Fibroblast of lung (primary cell): ENCODE measurements at regions not wholly inside any gene's neighbourhood (a gene's known extent, or its start where the extent isn't known, plus 50 kb on each side); places are given as distances from the start of the nearest gene placed in this dataset.

ENCODE experiments used
- EZH2 ChIP-seq: IDR thresholded peaks from 2 replicates; pipeline ENCODE4 v1.5.1; 2012; ENCODE audit warnings: low read length, control low read depth, mild to moderate bottlenecking; ENCODE audit errors: missing control alignments
- TF ChIP-seq, protein P1 (sequence below), 2 donors: IDR thresholded peaks in 1 of 2; conservative IDR thresholded peaks in 1 of 2; 1 replicate in 1 of 2; 2 replicates in 1 of 2; pipeline ENCODE4 v1.5.1; 2011 to 2012; ENCODE audit warnings: low read length in 2 of 2, control low read depth in 1 of 2, inconsistent platforms in 1 of 2, low read depth in 1 of 2, mild to moderate bottlenecking in 1 of 2

DNA sequence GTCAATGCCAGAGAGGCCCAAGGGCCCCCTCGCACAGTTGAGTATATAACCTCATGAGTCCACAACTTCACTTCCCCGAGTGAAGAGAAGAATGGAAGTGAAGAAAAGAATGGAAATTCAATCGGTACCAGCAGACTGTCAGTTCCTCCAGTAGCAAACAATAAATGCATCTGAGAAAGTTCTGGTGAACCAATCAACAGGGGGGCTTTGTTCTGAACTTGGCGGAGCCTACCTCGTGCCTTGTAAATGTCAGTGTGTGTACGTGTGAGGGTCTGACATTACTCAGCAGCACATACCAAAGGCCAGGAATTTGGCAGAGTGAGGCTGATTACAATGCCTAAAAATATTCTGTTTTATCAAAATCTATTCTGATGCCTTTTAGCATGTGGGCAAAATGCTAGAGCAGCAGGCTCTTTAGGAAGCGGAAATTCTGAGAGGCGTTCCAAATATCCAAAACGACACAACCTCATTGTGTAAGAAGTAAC is 238.5 kb downstream of the LTN1 start:
- no peak for TF ChIP-seq EZH2
- TF ChIP-seq, protein P1, sequence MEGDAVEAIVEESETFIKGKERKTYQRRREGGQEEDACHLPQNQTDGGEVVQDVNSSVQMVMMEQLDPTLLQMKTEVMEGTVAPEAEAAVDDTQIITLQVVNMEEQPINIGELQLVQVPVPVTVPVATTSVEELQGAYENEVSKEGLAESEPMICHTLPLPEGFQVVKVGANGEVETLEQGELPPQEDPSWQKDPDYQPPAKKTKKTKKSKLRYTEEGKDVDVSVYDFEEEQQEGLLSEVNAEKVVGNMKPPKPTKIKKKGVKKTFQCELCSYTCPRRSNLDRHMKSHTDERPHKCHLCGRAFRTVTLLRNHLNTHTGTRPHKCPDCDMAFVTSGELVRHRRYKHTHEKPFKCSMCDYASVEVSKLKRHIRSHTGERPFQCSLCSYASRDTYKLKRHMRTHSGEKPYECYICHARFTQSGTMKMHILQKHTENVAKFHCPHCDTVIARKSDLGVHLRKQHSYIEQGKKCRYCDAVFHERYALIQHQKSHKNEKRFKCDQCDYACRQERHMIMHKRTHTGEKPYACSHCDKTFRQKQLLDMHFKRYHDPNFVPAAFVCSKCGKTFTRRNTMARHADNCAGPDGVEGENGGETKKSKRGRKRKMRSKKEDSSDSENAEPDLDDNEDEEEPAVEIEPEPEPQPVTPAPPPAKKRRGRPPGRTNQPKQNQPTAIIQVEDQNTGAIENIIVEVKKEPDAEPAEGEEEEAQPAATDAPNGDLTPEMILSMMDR (conservative IDR thresholded peaks at IDR 0.05 in 1 of 2, IDR thresholded peaks at IDR 0.05 in 1 of 2; ENCODE audit: low read depth in 1 of 2, low read length in 2 of 2): no peak
